Activated CD8-positive, alpha-beta T cell treated with anti-CD3 and anti-CD28 coated beads, Interleukin-2, amount 10 ng/mL, durations not matched to agents 7 days and 5 days (primary cell): ENCODE measurements at regions not wholly inside any gene's neighbourhood (a gene's known extent, or its start where the extent isn't known, plus 50 kb on each side); places are given as distances from the start of the nearest gene placed in this dataset.

Source experiments
- ATAC-seq: fragments of 150-1000 bp; cut with Tn5 transposase; one replicate; pipeline ENCODE4 v1.10.0; 2021; ENCODE audit warnings: moderate library complexity
- CTCF ChIA-PET: fragments of 350-600 bp; sonication (Branson Sonifier 250); formaldehyde crosslinking; loops from one replicate; lab custom pipeline; 2021; ENCODE audit warnings: antibody characterized with exemption; lab: Charles Lee
- POLR2A ChIA-PET: fragments of 350-600 bp; sonication (Branson Sonifier 250); formaldehyde crosslinking; loops from one replicate; lab custom pipeline; 2021; ENCODE audit warnings: antibody characterized with exemption; lab: Charles Lee
- DNase-seq: peaks from one replicate; pipeline ENCODE4 v3.0.0-alpha.2; 2020
- H3K27ac Mint-ChIP-seq: one replicate; pipeline ENCODE4 v1.8.0; 2021; ENCODE audit warnings: mild to moderate bottlenecking, mixed read lengths
- H3K27me3 Mint-ChIP-seq: one replicate; pipeline ENCODE4 v1.8.0; 2021; ENCODE audit warnings: low read depth, mixed read lengths
- H3K36me3 Mint-ChIP-seq: one replicate; pipeline ENCODE4 v1.8.0; 2021; ENCODE audit warnings: low read depth, mixed read lengths
- H3K4me1 Mint-ChIP-seq: one replicate; pipeline ENCODE4 v1.8.0; 2021; ENCODE audit warnings: low read depth, mixed read lengths
- H3K4me3 Mint-ChIP-seq: one replicate; pipeline ENCODE4 v1.8.0; 2021; ENCODE audit warnings: mild to moderate bottlenecking, mixed read lengths
- H3K9me3 Mint-ChIP-seq: one replicate; pipeline ENCODE4 v1.8.0; 2022; ENCODE audit warnings: mixed read lengths; ENCODE audit not compliant: insufficient read depth

DNA sequence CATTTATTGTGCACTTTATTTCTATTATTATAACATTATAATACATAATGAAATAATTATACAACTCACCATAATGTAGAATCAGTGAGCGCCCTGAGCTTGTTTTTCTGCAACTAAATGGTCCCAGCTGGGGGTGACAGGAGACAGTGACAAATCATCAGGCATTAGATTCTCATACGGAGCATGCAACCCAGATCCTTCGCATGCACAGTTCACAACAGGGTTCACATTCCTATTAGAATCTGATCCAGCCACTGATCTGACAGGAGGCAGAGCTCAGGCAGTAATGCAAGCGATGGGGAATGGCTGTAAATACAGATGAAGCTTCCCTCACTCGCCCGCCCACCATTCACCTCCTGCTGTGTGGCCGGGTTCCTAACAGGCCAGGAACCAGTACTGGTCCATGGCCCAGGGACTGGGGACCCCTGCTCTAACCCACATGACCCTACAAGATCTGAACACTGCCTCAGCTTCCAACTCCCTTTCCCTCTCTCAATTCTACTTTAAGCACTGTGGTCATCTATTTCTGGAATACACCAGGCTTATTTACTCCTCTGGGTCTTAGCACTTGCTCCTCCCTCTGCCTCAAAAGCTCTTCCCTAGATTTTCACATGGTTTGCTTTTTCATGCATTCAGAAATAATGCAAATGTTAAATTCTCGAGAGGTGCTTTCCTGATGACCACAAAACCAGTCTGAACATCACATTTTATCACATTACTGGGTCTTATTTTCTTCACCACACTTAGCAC is 166.8 kb upstream of the HCCS start:
- POLR2A ChIA-PET = no interaction called here
- Mint-ChIP-seq H3K36me3 (no peaks in the 10 kb centered on the region), H3K4me1 (no peaks in the 10 kb centered on the region), H3K27ac (no peak overlapping the region), H3K4me3 (no peak overlapping the region), H3K27me3 (no peaks in the 10 kb centered on the region), H3K9me3 (peaks cover 4% of the 10 kb centered on the region)
- ATAC-seq = no peak
- no peak for DNase-seq
- CTCF ChIA-PET = no interaction called here

DNA sequence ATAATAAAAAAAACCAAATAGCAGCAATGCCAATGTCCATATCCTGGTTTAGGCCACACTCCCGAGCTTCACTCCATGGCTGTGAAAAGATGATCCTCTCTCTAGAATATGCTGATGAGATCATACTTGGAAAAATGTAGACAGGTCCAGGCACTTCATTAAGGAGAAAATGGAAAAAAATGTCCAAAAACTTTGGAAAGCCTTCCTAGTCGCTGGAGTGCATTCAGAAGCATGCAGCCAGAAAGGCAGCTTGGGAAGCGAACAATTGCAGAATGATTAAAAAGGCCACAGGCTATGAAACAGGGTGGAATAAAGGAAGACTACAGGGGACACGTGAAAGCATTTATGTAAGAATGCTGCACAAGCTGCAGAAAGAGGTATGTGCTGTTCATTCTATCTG is 165.6 kb upstream of the HCCS start:
- no peaks in the 10 kb centered on the region for H3K36me3 Mint-ChIP-seq
- no peaks in the 10 kb centered on the region for H3K9me3 Mint-ChIP-seq
- DNase-seq = no peak

DNA sequence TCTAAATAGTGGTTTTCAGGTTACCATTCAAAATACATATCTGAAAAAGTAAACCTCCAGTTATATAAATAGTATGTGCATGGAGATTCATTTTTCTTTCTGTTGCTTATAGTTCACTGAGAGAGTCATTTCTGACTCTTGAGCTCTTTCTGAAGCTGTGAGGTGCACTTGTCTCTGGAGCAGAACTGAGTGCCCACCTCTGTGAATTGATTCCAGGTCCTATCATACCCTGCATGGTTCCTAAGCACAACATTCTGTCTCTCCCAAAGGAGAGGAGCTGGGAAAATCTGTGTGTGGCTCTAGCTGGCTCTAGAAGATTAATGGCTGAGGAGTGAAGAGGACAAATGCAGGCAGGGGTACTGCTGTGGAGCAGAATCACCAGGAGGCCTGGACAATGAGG is 161.6 kb upstream of the HCCS start:
- Mint-ChIP-seq H3K27me3 (no peaks in the 10 kb centered on the region), H3K4me1 (no peaks in the 10 kb centered on the region), H3K4me3 (no peak overlapping the region), H3K9me3 (peaks cover 3% of the 10 kb centered on the region), H3K27ac (no peak overlapping the region), H3K36me3 (no peaks in the 10 kb centered on the region)
- CTCF ChIA-PET = no interaction called here
- DNase-seq = no peak
- POLR2A ChIA-PET = no interaction called here
- ATAC-seq = no peak

More for the DNA sequence above, 165.6 kb upstream of the HCCS start:
- POLR2A ChIA-PET = no interaction called here
- Mint-ChIP-seq H3K27me3 (no peaks in the 10 kb centered on the region), H3K4me3 (no peak overlapping the region), H3K27ac (no peak overlapping the region), H3K4me1 (no peaks in the 10 kb centered on the region)
- no peak for ATAC-seq
- CTCF ChIA-PET = no interaction called here

DNA sequence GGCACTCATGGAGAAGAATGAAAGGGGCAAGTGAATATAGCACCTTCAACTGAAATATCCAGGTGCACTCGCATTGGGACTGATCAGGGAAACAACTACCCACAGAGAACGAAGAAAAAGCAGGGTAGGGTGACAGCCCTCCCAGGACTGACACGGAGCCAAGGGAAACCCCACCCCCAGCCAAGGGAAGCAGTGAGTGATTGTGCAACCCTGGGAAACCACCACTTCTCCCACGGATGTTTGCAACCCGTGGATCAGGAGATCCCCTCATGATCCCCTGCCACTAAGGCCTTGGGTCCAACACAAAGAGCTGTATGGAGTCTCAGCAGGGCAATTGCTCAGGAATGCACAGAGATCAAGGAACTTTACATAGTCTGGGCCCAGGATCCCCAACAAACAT is 158.5 kb upstream of the HCCS start:
- no peak overlapping the region for H3K27ac Mint-ChIP-seq

GRCh38 chrX:10965174-10965798 is 145.8 kb upstream of the HCCS start:
- DNase-seq (no peak), ATAC-seq (no peak)
- H3K4me3 Mint-ChIP-seq = no peak overlapping the region
- H3K4me1 Mint-ChIP-seq = no peaks in the 10 kb centered on the region
- POLR2A ChIA-PET = no interaction called here
- no peak overlapping the region for H3K27ac Mint-ChIP-seq
- CTCF ChIA-PET = no interaction called here
- H3K36me3 Mint-ChIP-seq = no peaks in the 10 kb centered on the region
- H3K9me3 Mint-ChIP-seq = no peaks in the 10 kb centered on the region
- H3K27me3 Mint-ChIP-seq = no peaks in the 10 kb centered on the region

More for the DNA sequence above, 158.5 kb upstream of the HCCS start:
- peaks cover 10% of the 10 kb centered on the region for H3K9me3 Mint-ChIP-seq
- ChIA-PET POLR2A (no interaction called here), CTCF (no interaction called here)
- no peak for DNase-seq
- no peaks in the 10 kb centered on the region for H3K4me1 Mint-ChIP-seq
- no peaks in the 10 kb centered on the region for H3K27me3 Mint-ChIP-seq
- no peaks in the 10 kb centered on the region for H3K36me3 Mint-ChIP-seq
- H3K4me3 Mint-ChIP-seq = no peak overlapping the region
- ATAC-seq = no peak

- H3K36me3 Mint-ChIP-seq = no peaks in the 10 kb centered on the region
- ChIA-PET CTCF (no interaction called here), POLR2A (no interaction called here)
- H3K4me3 Mint-ChIP-seq = no peak overlapping the region
- ATAC-seq = no peak
- no peaks in the 10 kb centered on the region for H3K27me3 Mint-ChIP-seq
- H3K9me3 Mint-ChIP-seq = no peaks in the 10 kb centered on the region
- H3K4me1 Mint-ChIP-seq = no peaks in the 10 kb centered on the region
- H3K27ac Mint-ChIP-seq = no peak overlapping the region
- no peak for DNase-seq
Measured at GRCh38 chrX:10966057-10966456, 145.1 kb upstream of the HCCS start.

GRCh38 chrX:10971176-10971575 is 140.0 kb upstream of the HCCS start:
- no peaks in the 10 kb centered on the region for H3K27me3 Mint-ChIP-seq
- ATAC-seq = no peak
- no peaks in the 10 kb centered on the region for H3K36me3 Mint-ChIP-seq
- no peaks in the 10 kb centered on the region for H3K9me3 Mint-ChIP-seq
- no peaks in the 10 kb centered on the region for H3K4me1 Mint-ChIP-seq
- no peak overlapping the region for H3K4me3 Mint-ChIP-seq
- POLR2A ChIA-PET = no interaction called here
- H3K27ac Mint-ChIP-seq = no peak overlapping the region
- CTCF ChIA-PET = no interaction called here
- DNase-seq = no peak

DNA sequence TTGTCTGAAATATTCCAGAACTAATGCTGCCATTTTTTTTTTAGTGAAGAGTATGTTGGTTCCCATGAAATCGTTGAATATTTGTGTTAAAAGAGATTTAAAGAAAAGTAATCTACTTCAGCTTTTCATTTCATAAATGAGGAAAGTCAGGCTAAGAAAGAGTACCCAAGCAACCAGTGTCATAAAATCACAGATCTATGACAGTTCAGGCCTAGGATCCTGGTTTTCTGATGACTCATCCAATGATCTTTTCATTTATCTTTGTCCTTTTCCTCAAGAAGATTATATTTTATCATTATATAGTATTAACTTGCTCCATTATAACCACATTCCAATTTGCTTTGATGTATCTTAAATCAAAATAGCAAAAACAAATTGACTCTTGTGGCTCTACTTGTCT is 139.4 kb upstream of the HCCS start:
- DNase-seq (no peak), ATAC-seq (no peak)
- no peaks in the 10 kb centered on the region for H3K36me3 Mint-ChIP-seq
- no peak overlapping the region for H3K4me3 Mint-ChIP-seq
- no peaks in the 10 kb centered on the region for H3K4me1 Mint-ChIP-seq
- no peaks in the 10 kb centered on the region for H3K27me3 Mint-ChIP-seq
- H3K27ac Mint-ChIP-seq = no peak overlapping the region
- ChIA-PET POLR2A (no interaction called here), CTCF (no interaction called here)
- no peaks in the 10 kb centered on the region for H3K9me3 Mint-ChIP-seq

DNA sequence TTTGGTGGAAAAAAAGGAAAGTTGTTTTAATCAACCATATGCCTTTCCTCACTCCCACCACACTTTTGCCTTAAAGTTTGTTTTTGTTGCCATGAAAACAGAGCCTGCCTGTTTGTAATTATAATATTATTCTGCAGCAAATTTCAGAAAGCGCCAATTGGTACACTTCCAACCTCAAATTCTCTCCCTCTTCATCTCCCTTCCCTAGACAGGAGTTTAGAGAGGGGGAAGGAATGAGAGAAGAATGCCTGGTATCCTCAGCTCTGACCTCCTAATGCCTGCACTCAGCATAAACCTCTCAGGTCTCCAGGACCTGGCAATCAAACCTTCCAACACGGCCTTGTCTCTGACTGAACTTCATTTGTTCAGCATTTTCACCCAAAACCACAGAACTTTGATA is 138.4 kb upstream of the HCCS start:
- H3K9me3 Mint-ChIP-seq = no peaks in the 10 kb centered on the region
- H3K27ac Mint-ChIP-seq = no peak overlapping the region
- H3K4me3 Mint-ChIP-seq = no peak overlapping the region
- DNase-seq (no peak), ATAC-seq (no peak)
- H3K36me3 Mint-ChIP-seq = no peaks in the 10 kb centered on the region
- no peaks in the 10 kb centered on the region for H3K4me1 Mint-ChIP-seq
- POLR2A ChIA-PET = no interaction called here
- H3K27me3 Mint-ChIP-seq = no peaks in the 10 kb centered on the region
- CTCF ChIA-PET = no interaction called here

DNA sequence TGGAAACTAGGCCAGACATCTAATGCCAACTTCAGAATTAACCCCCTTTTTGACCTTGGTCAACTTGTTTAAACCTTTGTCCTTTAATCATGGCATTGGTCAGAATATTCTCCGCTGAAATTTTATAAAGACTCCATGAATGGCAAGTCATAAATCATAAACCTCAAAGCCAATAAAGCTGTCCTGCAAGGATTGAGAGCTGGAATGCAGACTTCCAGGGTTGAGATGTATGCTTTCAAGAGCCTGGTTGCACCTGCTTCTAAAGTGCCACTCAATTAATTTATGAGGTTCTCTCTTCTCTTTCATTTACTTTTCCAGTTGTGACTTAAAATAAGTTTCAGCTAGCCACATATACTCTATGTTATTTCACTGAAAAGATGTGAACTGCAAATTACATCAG is 136.2 kb upstream of the HCCS start:
- H3K4me1 Mint-ChIP-seq = no peaks in the 10 kb centered on the region
- POLR2A ChIA-PET = no interaction called here
- H3K27me3 Mint-ChIP-seq = no peaks in the 10 kb centered on the region
- no peak for ATAC-seq
- CTCF ChIA-PET = no interaction called here
- DNase-seq = no peak
- H3K9me3 Mint-ChIP-seq = no peaks in the 10 kb centered on the region
- no peak overlapping the region for H3K27ac Mint-ChIP-seq
- H3K4me3 Mint-ChIP-seq = no peak overlapping the region
- no peaks in the 10 kb centered on the region for H3K36me3 Mint-ChIP-seq

- no peak for ATAC-seq
- CTCF ChIA-PET = no interaction called here
- Mint-ChIP-seq H3K4me3 (no peak overlapping the region), H3K4me1 (no peaks in the 10 kb centered on the region), H3K36me3 (no peaks in the 10 kb centered on the region), H3K27me3 (no peaks in the 10 kb centered on the region), H3K9me3 (peaks cover 4% of the 10 kb centered on the region), H3K27ac (no peak overlapping the region)
- POLR2A ChIA-PET = no interaction called here
- no peak for DNase-seq
Measured at GRCh38 chrX:10979956-10980355, 131.2 kb upstream of the HCCS start.

- ChIA-PET CTCF (no interaction called here), POLR2A (no interaction called here)
- Mint-ChIP-seq H3K4me1 (no peaks in the 10 kb centered on the region), H3K9me3 (peaks cover 4% of the 10 kb centered on the region), H3K36me3 (no peaks in the 10 kb centered on the region), H3K27ac (no peak overlapping the region), H3K4me3 (no peak overlapping the region), H3K27me3 (no peaks in the 10 kb centered on the region)
- ATAC-seq (no peak), DNase-seq (no peak)
Measured at GRCh38 chrX:10981506-10981905, 129.6 kb upstream of the HCCS start.

DNA sequence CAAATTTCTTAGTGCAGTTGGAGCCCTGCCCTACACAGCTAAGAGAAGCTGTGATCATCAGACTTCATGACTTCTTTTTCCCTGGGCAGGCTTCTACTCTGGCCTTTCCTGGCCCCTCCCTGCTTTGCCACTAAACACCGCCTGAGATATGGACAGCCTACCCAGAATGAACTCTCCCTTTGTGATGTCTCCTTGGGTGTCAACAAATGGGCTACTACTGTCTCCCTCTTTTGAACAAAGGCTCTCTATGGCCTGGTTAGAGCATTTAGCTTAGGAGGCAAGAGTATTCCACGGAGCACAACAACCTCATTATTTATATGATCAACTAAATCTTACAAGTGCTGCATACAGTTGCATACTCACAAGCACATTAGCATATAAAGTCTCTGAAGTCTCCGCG is 127.6 kb upstream of the HCCS start:
- H3K27me3 Mint-ChIP-seq = no peaks in the 10 kb centered on the region
- ChIA-PET POLR2A (no interaction called here), CTCF (no interaction called here)
- no peaks in the 10 kb centered on the region for H3K36me3 Mint-ChIP-seq
- no peak overlapping the region for H3K4me3 Mint-ChIP-seq
- H3K27ac Mint-ChIP-seq = no peak overlapping the region
- no peaks in the 10 kb centered on the region for H3K4me1 Mint-ChIP-seq
- DNase-seq (no peak), ATAC-seq (no peak)
- peaks cover 4% of the 10 kb centered on the region for H3K9me3 Mint-ChIP-seq
